CD4-positive, alpha-beta T cell treated with Interferon alpha-2 for 1 hour (primary cell): ENCODE measurements at regions not wholly inside any gene's neighbourhood (a gene's known extent, or its start where the extent isn't known, plus 50 kb on each side); places are given as distances from the start of the nearest gene placed in this dataset.
A peak's percentile ranks its signal among the peaks of the same experiment; 100 is the strongest.

ENCODE experiments used
- DNase-seq, 2 donors: peaks; one replicate each; pipeline ENCODE4 v3.0.0-alpha.2; 2020 to 2022

- no peak for DNase-seq
These were observed 360.7 kb upstream of the ZFP64 start for GRCh38 chr20:52552181-52552872.

GRCh38 chr20:52542131-52542530, 350.6 kb upstream of the ZFP64 start:
- DNase-seq: no peak

GRCh38 chr20:52540509-52540908, 348.9 kb upstream of the ZFP64 start:
- no peak for DNase-seq

- no peak for DNase-seq
These were observed 348.3 kb upstream of the ZFP64 start for GRCh38 chr20:52539891-52540290.

GRCh38 chr20:52536841-52537400, 345.3 kb upstream of the ZFP64 start:
- DNase-seq: no peak

- no peak for DNase-seq
These were observed 344.5 kb upstream of the ZFP64 start for GRCh38 chr20:52536040-52536439.

- DNase-seq: no peak
These were observed 343.0 kb upstream of the ZFP64 start for GRCh38 chr20:52534616-52535015.

GRCh38 chr20:52533401-52533800, 341.8 kb upstream of the ZFP64 start:
- DNase-seq: no peak

GRCh38 chr20:52532674-52533073, 341.1 kb upstream of the ZFP64 start:
- DNase-seq: no peak

- DNase-seq: no peak
These were observed 339.0 kb upstream of the ZFP64 start for GRCh38 chr20:52530571-52530970.

GRCh38 chr20:52529826-52530225, 338.2 kb upstream of the ZFP64 start:
- no peak for DNase-seq

GRCh38 chr20:52524861-52525260, 333.3 kb upstream of the ZFP64 start:
- no peak for DNase-seq

- no peak for DNase-seq
These were observed 327.2 kb upstream of the ZFP64 start for GRCh38 chr20:52518735-52519134.

- DNase-seq: no peak
These were observed 324.3 kb upstream of the ZFP64 start for GRCh38 chr20:52515877-52516276.

- no peak for DNase-seq
These were observed 308.6 kb upstream of the ZFP64 start for GRCh38 chr20:52500157-52500556.

- DNase-seq: no peak
These were observed 306.2 kb upstream of the ZFP64 start for GRCh38 chr20:52497731-52498130.

GRCh38 chr20:52496191-52496590, 304.6 kb upstream of the ZFP64 start:
- DNase-seq: no peak

- no peak for DNase-seq
These were observed 302.7 kb upstream of the ZFP64 start for GRCh38 chr20:52494244-52494643.

- peak in 1 of 2 donors; percentile 4 for DNase-seq
These were observed 301.7 kb upstream of the ZFP64 start for GRCh38 chr20:52493171-52493721.

- no peak for DNase-seq
These were observed 299.3 kb upstream of the ZFP64 start for GRCh38 chr20:52490711-52491430.

- DNase-seq: no peak
These were observed 292.9 kb upstream of the ZFP64 start for GRCh38 chr20:52484438-52484837.

- no peak for DNase-seq
These were observed 291.8 kb upstream of the ZFP64 start for GRCh38 chr20:52483382-52483781.

GRCh38 chr20:52482044-52482443, 290.5 kb upstream of the ZFP64 start:
- no peak for DNase-seq

- DNase-seq: no peak
These were observed 289.9 kb upstream of the ZFP64 start for GRCh38 chr20:52481443-52481842.
